ENCODE measurements at regions not wholly inside any gene's neighbourhood (a gene's known extent, or its start where the extent isn't known, plus 50 kb on each side); places are given as distances from the start of the nearest gene placed in this dataset.
"Not testable (repeated sequence)": the region's sequence is repeated elsewhere in the genome, so short reads cannot be mapped to it uniquely, and the experiment has no call there.

DNA sequence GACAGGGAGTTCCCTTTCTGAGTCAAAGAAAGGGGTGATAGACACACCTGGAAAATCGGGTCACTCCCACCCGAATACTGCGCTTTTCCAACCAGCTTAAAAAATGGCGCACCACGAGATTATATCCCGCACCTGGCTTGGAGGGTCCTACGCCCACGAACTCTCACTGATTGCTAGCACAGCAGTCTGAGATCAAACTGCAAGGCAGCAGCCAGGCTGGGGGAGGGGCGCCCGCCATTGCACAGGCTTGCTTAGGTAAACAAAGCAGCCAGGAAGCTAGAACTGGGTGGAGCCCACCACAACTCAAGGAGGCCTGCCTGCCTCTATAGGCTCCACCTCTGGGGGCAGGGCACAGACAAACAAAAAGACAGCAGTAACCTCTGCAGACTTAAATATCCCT, 132.3 kb upstream of the ISL1 start:
- in situ Hi-C loops (cut with MboI; ENCODE audit: low sequenced_read_pairs), result not testable (repeated sequence)

DNA sequence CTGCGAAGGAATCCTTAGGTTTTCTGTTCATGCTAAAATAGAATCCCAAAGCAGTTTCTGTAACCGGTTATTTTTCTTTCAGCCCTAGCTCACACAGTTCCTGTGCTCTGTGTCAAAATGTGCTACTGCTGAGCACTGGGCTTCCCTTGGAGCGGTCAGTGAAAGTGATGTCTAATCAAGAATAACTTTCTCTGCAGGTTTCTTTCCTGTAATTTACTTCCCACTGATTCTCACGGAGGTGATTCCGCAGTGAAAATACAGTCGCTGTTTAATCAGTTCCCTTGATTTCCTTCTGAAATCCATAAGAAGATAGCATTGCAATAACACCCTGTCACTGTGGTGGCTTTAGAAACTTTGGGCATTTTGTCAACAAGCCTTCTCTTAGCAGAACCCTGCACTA, 112.0 kb upstream of the ISL1 start:
- in situ Hi-C loops (cut with MboI; ENCODE audit: low sequenced_read_pairs), result no loop called here

DNA sequence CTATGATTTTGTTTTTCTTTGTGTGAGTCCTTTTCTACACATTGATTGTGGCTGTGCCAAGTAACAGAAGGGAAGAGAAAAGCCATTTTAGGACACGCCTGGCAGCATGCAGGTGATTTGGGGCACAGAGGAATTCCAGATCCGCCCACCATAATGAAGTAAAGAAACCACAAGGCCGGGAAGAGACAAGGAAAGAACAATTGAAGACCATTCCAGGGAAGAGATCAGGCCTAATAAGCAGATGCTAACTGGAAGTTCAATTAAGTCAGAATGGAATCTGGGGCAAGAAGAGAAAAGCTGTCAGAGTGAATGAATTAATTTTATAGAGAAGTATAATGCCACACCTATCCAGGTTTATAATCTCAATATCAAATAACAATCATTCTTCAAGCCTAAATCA, 110.2 kb upstream of the ISL1 start:
- in situ Hi-C loops (cut with MboI; ENCODE audit: low sequenced_read_pairs), result no loop called here

DNA sequence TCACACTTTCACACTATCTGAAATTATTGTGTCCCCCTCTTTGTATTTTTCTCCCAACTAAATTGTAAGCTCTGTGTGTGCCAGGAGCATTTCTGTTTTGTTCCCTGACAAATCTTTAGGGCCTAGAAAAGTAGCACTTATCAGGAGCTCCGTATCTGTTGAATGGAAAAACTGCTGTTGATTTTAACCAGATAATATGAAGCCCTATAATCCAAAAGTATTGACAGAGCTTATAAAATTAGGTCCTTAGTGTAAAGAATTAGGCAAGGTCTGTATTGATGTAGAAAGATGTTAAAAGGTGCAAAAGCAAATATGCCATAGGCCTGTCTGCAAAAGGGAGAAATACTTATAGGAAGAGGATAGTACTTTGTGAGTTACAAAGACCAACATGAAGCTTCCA, 109.4 kb upstream of the ISL1 start:
- in situ Hi-C loops (cut with MboI; ENCODE audit: low sequenced_read_pairs), result no loop called here

DNA sequence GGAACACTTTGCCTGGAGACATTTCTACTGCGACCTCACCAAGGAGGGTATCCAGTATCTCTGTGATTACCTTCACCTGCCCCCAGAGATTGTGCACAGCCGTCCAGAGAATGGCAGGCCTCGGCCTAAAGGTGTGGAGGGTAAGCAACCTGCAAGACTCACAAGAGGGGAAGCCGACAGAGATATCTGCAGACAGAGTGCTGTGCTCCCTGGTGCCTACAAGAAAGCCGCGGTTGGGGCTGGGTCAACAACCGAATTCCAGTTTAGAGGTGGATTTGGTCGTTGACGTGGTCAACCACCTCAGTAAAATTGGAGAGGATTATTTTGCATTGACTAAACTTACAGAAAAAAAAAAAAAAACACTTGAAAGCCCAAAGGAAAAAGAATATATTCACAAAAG, 107.8 kb upstream of the ISL1 start:
- in situ Hi-C loops (cut with MboI; ENCODE audit: low sequenced_read_pairs), result no loop called here

DNA sequence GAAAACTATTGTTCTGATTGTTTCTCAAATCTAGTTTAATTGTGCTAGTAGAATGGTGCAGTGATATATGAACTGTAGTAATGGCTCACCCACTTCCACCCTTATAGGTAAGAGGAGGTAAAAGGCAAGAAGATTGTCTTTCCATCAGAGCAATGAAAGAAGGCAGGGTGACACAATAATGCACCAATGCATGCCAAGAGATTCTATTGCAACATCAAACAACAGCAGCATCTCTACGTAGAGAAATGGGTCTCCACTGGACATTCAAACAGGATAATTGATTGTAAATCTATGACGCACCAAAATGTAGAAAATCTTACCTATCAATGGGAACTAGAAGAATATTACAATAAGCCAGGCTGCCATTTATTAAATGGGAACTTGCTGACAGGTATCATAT, 107.0 kb upstream of the ISL1 start:
- in situ Hi-C loops (cut with MboI; ENCODE audit: low sequenced_read_pairs), result no loop called here

DNA sequence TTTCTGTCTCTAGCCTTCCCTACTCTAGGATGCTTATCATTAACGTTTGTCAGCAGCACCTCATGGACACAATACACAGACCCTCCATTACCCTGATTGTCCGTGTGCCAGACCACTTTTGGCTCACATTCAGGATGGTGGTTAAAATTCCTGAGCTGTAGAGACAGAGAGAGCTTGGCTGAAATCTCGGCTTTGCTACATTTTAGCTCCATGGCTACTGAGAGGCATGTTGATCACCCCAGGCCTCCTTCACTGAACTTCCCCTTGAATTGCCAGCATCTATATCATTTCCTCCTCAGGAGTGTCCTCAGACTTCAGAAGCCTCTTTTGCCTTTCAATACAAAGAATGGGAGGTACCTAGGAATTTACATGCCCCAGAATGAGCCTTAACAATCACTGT, 104.7 kb upstream of the ISL1 start:
- in situ Hi-C loops (cut with MboI; ENCODE audit: low sequenced_read_pairs), result no loop called here

DNA sequence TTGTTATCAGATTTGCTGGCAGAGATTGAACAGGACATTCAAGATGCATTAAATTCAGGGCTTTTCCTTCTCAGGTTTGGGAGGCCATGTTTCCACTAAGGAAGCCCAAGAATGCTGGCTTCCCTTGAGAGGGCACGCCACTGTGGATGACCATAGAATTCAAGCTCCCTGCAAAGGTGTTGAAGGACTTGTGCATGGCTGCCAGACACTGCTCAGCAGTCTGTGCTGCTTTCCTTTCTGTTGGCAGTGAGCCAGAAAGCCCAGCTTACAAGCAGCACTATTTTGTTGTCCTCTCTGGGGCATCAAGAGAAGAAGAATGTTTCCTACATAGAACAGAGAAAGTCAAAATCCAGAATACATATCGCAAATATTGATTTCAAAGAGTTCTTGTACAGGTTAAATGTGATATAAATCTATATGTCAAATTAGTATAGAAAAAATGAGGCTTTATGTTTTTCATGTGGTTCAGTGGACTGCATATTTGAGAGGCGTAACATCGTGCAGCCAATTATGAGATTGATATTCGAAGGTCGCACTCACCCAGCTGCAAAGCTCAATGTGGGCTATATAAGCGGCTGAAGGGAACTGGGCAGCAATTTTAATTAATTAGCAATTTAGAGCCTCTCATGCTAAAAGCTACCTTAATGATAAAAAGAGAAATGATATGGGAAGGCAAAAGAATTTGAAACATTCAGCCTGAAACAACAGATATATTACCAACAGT, 103.1 kb upstream of the ISL1 start:
- in situ Hi-C loops (cut with MboI; ENCODE audit: low sequenced_read_pairs), result no loop called here

DNA sequence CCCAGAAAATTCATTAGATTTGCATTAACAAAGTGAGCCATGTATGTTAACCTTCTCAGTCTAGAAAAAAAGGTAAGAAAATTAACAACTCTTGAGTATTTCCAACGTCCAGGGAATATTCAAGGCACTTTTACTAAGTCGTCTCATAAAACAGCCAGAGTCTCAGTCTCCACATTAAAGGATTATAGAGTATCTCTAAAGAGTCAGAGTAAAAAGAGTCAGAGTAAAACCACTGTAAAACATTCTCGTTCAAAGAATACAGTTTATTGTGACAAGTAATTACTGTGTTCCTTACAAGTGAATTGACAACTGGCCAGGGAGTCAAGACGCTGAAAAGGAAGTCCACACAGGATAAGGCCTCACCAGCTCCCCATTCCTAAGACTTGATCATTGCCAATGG, 97.2 kb upstream of the ISL1 start:
- in situ Hi-C loops (cut with MboI; ENCODE audit: low sequenced_read_pairs), result no loop called here

DNA sequence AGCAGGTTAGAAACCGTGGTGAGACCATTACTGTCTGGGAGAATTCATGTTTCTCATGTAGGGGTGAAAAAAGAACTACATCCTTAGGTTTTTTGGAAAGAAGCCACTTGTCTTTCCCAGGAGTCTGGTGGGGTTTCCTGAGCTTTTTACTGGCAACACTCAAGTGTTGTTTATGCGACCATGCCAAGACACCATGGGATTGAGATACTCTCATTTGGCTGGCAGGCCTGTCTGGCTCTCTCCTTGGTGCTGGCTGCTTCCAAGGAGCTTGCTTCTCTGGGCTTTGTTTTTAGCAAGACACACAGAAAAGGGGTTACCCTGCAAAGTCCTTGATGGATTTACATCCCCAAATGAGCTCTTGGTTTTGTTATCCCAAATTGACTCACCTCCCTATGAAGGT, 80.9 kb upstream of the ISL1 start:
- in situ Hi-C loops (cut with MboI; ENCODE audit: low sequenced_read_pairs), result no loop called here

DNA sequence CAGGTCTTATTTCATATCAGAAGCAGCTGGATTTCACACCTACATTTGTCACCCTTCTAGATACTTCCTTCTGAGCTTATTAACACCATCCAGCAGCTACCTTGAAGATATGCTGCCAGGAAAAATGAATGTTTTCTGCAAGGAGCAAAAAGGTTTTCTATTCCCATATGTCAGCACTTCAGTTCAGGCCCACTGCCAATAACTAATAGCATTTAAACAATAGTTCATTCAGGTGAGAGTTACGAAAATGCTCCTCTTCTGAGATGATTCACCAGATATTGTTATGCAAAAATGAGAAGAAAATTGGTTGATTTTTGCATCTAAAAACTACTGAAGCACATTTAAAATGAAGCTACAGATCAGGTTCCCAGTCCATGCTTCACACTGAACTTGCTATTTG, 56.4 kb upstream of the ISL1 start:
- in situ Hi-C loops (cut with MboI; ENCODE audit: low sequenced_read_pairs), result no loop called here
